Coronary artery (tissue), 2 donors: ENCODE measurements at regions not wholly inside any gene's neighbourhood (a gene's known extent, or its start where the extent isn't known, plus 50 kb on each side); places are given as distances from the start of the nearest gene placed in this dataset.
"Not testable (repeated sequence)": the region's sequence is repeated elsewhere in the genome, so short reads cannot be mapped to it uniquely, and the experiment has no call there.

Source experiments
- DNase-seq: peaks from one replicate; pipeline ENCODE4 v3.0.0-alpha.2; 2017; ENCODE audit warnings: low spot score
- H3K27ac ChIP-seq, 2 donors: fragments of 200-600 bp; sonication (generic); one replicate each; pipeline ENCODE4 v1.5.1; 2016 to 2019
- H3K4me3 ChIP-seq: fragments of 200-600 bp; sonication (generic); 2 replicates; pipeline ENCODE4 v1.5.1; 2016; ENCODE audit warnings: mild to moderate bottlenecking, moderate library complexity
- CTCF ChIP-seq: fragments of 200-600 bp; sonication (generic); IDR thresholded peaks from one replicate; pipeline ENCODE4 v1.5.1; 2019; ENCODE audit warnings: antibody characterized with exemption

DNA sequence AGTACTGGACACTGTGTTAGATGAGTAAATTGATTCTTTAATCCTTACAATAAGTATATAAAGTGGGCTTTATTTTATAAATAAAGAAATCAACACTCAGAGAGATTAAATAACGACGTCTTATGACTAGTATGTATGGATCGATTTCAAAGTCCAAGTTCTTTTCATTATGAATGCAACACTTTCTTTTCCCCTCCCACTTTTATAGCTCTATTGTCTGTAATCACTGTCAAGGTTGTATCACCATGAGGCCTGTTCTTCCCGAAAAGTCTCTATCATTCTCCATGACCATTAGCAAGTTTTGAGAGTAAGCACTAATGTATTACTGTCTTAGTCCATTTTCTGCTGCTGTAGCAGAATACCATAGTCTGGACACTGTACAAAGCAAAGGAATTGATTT, 228.4 kb downstream of the TLR4 start:
- Histone ChIP-seq H3K4me3 (no peak overlapping the region), H3K27ac (no peak overlapping the region)
- no peak for TF ChIP-seq CTCF
- DNase-seq: no peak

DNA sequence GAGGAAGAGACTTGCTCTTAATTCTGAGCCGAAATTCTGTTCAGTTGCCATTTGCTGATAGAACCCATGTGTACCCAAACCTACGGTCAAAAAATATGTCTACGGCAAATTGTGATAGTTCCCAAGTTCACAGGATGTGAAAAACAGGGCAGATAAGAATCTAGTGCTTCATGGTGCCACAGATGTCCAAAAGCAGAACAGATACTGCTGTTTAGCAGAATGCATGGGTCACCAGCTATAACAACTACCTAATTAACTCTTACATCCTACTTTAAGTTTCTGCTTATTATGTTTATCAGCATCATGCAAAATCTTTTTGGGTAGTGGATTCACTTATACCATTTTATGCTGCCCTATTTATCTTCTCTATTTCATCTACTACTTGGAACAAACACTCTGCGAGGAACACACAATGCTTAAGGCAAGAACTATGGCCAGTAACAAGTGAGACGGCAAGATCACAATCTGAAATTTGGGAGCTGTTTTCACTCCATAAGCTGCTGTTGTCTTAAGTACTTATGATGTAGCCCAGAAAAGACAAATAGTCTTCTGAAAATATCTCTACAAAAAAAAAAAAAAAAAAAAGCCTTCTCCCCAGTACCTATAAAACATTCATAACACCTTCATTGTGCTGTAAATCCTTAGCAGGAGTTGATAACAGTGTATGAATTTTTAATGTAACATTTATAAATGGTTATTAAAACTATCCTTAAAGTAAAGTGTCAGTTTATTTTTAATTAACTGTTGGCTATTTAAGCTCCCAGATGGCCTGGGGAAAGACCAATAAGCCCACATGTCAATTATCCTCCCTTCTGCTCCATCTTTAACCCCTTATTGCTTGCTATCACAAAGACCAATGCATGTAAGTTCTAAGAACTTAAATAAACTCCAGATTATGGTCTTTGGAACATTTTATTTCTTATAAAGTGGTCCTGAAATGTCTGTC, 232.3 kb downstream of the TLR4 start:
- H3K4me3 ChIP-seq: no peak overlapping the region
- no peak overlapping the region for H3K27ac ChIP-seq
- no peak for DNase-seq
- TF ChIP-seq CTCF: no peak

GRCh38 chr9:117938086-117938485, 233.9 kb downstream of the TLR4 start:
- no peak for TF ChIP-seq CTCF
- Histone ChIP-seq H3K27ac (no peak overlapping the region), H3K4me3 (no peak overlapping the region)
- DNase-seq: no peak

DNA sequence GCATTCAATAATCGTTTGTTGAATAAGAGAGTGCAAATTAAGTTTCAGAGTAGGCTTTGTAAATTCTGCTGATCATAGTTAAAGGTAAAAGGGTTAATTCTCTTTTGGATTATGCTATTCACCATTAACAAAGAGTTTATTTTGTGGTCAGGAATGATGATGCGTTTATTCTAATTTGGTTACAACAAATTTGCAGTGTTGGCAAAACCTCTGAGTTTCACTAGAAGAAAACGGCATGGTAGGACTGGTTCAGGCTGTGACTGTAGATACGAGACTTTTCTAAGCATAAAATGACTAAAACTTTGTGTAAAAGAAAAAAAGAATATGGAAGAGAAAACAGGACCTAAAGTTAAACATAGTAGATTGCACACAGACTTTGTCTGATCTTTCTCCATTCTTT, 234.7 kb downstream of the TLR4 start:
- no peak overlapping the region for H3K4me3 ChIP-seq
- no peak for DNase-seq
- H3K27ac ChIP-seq: no peak overlapping the region
- no peak for TF ChIP-seq CTCF

- H3K4me3 ChIP-seq, DNase-seq, H3K27ac ChIP-seq: not testable (repeated sequence)
These were observed 240.5 kb downstream of the TLR4 start for GRCh38 chr9:117944750-117945149.

GRCh38 chr9:117945286-117945685, 241.1 kb downstream of the TLR4 start:
- DNase-seq: no peak
- no peak for TF ChIP-seq CTCF
- no peak overlapping the region for H3K4me3 ChIP-seq

DNA sequence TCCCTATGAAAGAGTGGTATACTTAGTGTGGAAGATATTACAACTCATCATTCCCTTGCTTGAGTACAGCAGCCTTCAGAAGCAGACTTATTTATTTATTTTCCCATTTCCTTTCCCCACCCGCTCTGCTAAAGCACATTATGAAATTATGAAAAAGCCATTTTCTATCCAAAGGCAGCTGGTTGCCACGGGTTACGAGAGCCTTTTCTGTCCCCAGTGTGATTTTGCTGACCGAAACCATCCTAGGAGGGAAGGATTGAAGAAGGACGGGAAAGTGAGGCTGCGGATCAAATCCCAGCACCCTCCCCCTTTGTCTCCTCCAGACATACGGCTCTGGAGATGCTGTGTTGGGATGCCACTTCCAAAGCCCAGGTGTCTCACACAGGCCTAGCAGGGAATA, 246.9 kb downstream of the TLR4 start:
- H3K4me3 ChIP-seq: no peak overlapping the region
- H3K27ac ChIP-seq: no peak overlapping the region
- DNase-seq: no peak
- no peak for TF ChIP-seq CTCF

More at GRCh38 chr9:117945286-117945685, 241.1 kb downstream of the TLR4 start:
- no peak overlapping the region for H3K27ac ChIP-seq
